ENCODE measurements at regions not wholly inside any gene's neighbourhood (a gene's known extent, or its start where the extent isn't known, plus 50 kb on each side); places are given as distances from the start of the nearest gene placed in this dataset.

DNA sequence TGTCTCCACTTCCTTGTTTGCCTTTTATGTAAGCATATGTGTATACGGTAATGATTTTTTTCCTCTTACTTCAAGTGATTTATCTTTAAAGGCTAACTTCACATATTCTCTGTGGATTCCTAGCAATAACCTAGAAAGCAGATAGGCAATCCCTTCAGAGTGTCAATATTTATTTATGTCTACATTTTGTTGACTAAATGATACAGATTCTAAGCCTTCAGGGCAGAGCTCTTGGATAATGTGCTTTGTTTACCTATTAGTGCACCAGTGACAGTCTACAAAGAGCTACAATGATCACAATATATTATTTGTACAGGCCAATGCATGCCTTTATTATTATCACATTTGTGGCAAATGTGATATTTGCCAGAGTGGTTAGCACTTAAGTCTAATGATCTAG lies 406.2 kb downstream of the EFNB2 start:
- TF ChIP-seq, protein P1, sequence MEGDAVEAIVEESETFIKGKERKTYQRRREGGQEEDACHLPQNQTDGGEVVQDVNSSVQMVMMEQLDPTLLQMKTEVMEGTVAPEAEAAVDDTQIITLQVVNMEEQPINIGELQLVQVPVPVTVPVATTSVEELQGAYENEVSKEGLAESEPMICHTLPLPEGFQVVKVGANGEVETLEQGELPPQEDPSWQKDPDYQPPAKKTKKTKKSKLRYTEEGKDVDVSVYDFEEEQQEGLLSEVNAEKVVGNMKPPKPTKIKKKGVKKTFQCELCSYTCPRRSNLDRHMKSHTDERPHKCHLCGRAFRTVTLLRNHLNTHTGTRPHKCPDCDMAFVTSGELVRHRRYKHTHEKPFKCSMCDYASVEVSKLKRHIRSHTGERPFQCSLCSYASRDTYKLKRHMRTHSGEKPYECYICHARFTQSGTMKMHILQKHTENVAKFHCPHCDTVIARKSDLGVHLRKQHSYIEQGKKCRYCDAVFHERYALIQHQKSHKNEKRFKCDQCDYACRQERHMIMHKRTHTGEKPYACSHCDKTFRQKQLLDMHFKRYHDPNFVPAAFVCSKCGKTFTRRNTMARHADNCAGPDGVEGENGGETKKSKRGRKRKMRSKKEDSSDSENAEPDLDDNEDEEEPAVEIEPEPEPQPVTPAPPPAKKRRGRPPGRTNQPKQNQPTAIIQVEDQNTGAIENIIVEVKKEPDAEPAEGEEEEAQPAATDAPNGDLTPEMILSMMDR (tag by site-specific recombination; IDR thresholded peaks at IDR 0.05), result no peak
- no peak for TF ChIP-seq ZNF394 (tag by site-specific recombination; IDR thresholded peaks at IDR 0.05; ENCODE audit: borderline replicate concordance)
- TF ChIP-seq ZNF114 (tag by site-specific recombination; IDR thresholded peaks at IDR 0.05), result no peak
- TF ChIP-seq, protein P2, sequence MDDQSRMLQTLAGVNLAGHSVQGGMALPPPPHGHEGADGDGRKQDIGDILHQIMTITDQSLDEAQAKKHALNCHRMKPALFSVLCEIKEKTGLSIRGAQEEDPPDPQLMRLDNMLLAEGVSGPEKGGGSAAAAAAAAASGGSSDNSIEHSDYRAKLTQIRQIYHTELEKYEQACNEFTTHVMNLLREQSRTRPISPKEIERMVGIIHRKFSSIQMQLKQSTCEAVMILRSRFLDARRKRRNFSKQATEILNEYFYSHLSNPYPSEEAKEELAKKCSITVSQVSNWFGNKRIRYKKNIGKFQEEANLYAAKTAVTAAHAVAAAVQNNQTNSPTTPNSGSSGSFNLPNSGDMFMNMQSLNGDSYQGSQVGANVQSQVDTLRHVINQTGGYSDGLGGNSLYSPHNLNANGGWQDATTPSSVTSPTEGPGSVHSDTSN (CRISPR knock-in tag; IDR thresholded peaks at IDR 0.05), result no peak
- TF ChIP-seq, protein P3, sequence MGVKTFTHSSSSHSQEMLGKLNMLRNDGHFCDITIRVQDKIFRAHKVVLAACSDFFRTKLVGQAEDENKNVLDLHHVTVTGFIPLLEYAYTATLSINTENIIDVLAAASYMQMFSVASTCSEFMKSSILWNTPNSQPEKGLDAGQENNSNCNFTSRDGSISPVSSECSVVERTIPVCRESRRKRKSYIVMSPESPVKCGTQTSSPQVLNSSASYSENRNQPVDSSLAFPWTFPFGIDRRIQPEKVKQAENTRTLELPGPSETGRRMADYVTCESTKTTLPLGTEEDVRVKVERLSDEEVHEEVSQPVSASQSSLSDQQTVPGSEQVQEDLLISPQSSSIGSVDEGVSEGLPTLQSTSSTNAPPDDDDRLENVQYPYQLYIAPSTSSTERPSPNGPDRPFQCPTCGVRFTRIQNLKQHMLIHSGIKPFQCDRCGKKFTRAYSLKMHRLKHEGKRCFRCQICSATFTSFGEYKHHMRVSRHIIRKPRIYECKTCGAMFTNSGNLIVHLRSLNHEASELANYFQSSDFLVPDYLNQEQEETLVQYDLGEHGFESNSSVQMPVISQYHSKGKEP (tag by site-specific recombination; IDR thresholded peaks at IDR 0.05), result no peak
- TF ChIP-seq, protein P4, sequence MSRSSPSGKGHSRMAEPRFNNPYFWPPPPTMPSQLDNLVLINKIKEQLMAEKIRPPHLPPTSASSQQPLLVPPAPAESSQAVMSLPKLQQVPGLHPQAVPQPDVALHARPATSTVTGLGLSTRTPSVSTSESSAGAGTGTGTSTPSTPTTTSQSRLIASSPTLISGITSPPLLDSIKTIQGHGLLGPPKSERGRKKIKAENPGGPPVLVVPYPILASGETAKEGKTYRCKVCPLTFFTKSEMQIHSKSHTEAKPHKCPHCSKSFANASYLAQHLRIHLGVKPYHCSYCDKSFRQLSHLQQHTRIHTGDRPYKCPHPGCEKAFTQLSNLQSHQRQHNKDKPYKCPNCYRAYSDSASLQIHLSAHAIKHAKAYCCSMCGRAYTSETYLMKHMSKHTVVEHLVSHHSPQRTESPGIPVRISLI (tag by site-specific recombination; IDR thresholded peaks at IDR 0.05), result no peak
- no peak for TF ChIP-seq SCRT1 (tag by site-specific recombination; IDR thresholded peaks at IDR 0.05; ENCODE audit: borderline replicate concordance)
- TF ChIP-seq BCL11A (tag by site-specific recombination; IDR thresholded peaks at IDR 0.05; ENCODE audit: low read depth), result no peak
- no peak for TF ChIP-seq ZBTB7A (tag by site-specific recombination; IDR thresholded peaks at IDR 0.05; ENCODE audit: low read depth)
- no peak for TF ChIP-seq ZNF140 (tag by site-specific recombination; IDR thresholded peaks at IDR 0.05)
- no peak for TF ChIP-seq ZNF274 (IDR thresholded peaks at IDR 0.05; ENCODE audit: low read length)
- TF ChIP-seq ZNF274 (tag by site-specific recombination; IDR thresholded peaks at IDR 0.05; ENCODE audit: borderline replicate concordance), result no peak
- no peak for TF ChIP-seq ZNF121 (tag by site-specific recombination; IDR thresholded peaks at IDR 0.05)
- TF ChIP-seq HOXA7 (CRISPR knock-in tag; IDR thresholded peaks at IDR 0.05; ENCODE audit: borderline replicate concordance), result no peak
